Mesodermal cell (in vitro differentiated cells): ENCODE measurements at regions not wholly inside any gene's neighbourhood (a gene's known extent, or its start where the extent isn't known, plus 50 kb on each side); places are given as distances from the start of the nearest gene placed in this dataset.
"Not testable (repeated sequence)": the region's sequence is repeated elsewhere in the genome, so short reads cannot be mapped to it uniquely, and the experiment has no call there.

Experiments used
- H3K27ac ChIP-seq: 2 replicates; pipeline ENCODE4 v1.7.0; 2013; ENCODE audit warnings: mild to moderate bottlenecking, low read depth, low read length, moderate library complexity; ENCODE audit not compliant: severe bottlenecking
- H3K36me3 ChIP-seq: 2 replicates; pipeline ENCODE4 v1.7.1; 2013; ENCODE audit warnings: mild to moderate bottlenecking, low read length, moderate library complexity; ENCODE audit not compliant: control insufficient read depth, insufficient read depth
- H3K4me1 ChIP-seq: one replicate; pipeline ENCODE4 v1.7.1; 2013; ENCODE audit warnings: mild to moderate bottlenecking, low read length; ENCODE audit not compliant: insufficient read depth, control insufficient read depth, poor library complexity, severe bottlenecking
- H3K4me3 ChIP-seq: 2 replicates; pipeline ENCODE4 v1.7.0; 2013; ENCODE audit warnings: low read length, control low read depth, mild to moderate bottlenecking; ENCODE audit not compliant: insufficient read depth, poor library complexity, severe bottlenecking; ENCODE audit errors: extremely low read depth
- H3K9me3 ChIP-seq: 2 replicates; pipeline ENCODE4 v1.7.1; 2013; ENCODE audit warnings: mild to moderate bottlenecking, low read length, moderate library complexity; ENCODE audit not compliant: control insufficient read depth
- WGBS, 2 experiments: methylation state at CpG; one replicate each; pipeline ENCODE4 v1.1.5; 2013; ENCODE audit warnings: missing lambda C conversion rate in 2 of 2; ENCODE audit not compliant: insufficient coverage in 2 of 2; 5-methylcytosine and 5-hydroxymethylcytosine counted together

DNA sequence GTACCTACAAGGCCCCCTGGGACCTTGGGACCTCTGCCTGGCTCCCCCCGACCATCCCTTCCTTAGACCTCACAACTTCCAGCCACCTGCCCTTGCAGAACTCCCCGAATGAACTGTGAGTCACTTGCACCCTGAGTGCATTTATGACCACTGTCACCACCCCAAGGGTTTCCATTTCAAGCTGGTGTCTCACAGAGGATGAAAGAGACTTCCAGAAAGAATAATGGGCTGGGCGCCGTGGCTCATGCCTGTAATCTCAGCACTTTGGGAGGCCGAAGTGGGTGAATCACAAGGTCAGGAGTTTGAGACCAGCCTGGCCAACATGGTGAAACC lies 124.5 kb upstream of the CIBAR2 start:
- H3K27ac ChIP-seq: peak overlapping the region; percentile 92
- peaks cover 41% of the 10 kb centered on the region for H3K4me1 ChIP-seq

DNA sequence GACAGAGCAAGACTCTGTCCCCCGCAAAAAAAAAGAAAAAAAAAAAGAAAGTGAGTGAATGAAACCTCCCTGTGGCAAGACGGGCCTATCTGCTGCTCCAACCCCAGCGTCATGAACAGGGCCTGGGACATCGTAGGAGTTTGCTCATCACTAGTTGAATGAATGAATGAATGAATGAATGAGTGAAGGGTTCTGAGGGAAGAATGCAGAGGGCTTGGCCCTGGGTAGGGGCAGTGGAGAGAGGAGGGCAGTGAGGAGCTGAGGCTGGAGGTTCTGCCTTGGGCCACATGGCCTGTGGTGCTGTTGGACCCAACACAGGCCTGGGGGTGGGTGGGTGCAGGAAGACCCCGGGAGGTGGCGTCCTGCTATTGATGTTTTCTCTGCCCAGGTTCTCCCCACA lies 125.5 kb upstream of the CIBAR2 start:
- no peak overlapping the region for H3K4me3 ChIP-seq
- peaks cover 41% of the 10 kb centered on the region for H3K4me1 ChIP-seq
- WGBS, 2 experiments: 87 to 96% methylated on average over 5 to 6 of the region's 6 CpGs
- no peaks in the 10 kb centered on the region for H3K36me3 ChIP-seq
- peak overlapping the region; percentile 49 for H3K27ac ChIP-seq
- no peaks in the 10 kb centered on the region for H3K9me3 ChIP-seq

More for the DNA sequence above, 124.5 kb upstream of the CIBAR2 start:
- no peaks in the 10 kb centered on the region for H3K9me3 ChIP-seq
- no peak overlapping the region for H3K4me3 ChIP-seq
- 91 to 95% methylated on average over 5 of the region's 5 CpGs for WGBS, 2 experiments
- no peaks in the 10 kb centered on the region for H3K36me3 ChIP-seq

DNA sequence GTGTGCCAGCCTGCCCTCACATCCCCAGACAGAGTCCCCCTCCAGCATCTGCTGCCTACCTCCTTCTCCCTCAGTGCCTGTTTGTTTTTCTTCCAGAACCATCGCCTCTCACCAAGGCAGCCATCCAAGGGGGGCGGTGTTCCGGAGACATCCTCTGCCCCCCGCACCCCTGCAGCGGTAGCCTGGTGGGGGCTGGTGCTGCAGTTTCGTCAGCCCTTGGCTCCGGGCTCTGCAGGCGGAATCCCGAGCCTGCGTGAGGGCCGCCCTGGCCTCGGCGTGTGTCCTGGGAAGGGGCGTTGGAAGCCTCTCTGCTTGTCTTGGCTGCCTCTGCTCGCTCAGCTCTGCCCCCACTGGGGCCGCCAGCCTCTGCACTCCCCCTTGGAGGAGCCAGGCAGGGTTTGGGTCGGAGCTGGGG lies 126.0 kb upstream of the CIBAR2 start:
- peaks cover 41% of the 10 kb centered on the region for H3K4me1 ChIP-seq
- peak overlapping the region; percentile 49 for H3K27ac ChIP-seq
- H3K4me3 ChIP-seq: no peak overlapping the region
- H3K36me3 ChIP-seq: no peaks in the 10 kb centered on the region
- H3K9me3 ChIP-seq: no peaks in the 10 kb centered on the region
- WGBS, 2 experiments: 30 to 32% methylated on average over 15 to 16 of the region's 17 CpGs

DNA sequence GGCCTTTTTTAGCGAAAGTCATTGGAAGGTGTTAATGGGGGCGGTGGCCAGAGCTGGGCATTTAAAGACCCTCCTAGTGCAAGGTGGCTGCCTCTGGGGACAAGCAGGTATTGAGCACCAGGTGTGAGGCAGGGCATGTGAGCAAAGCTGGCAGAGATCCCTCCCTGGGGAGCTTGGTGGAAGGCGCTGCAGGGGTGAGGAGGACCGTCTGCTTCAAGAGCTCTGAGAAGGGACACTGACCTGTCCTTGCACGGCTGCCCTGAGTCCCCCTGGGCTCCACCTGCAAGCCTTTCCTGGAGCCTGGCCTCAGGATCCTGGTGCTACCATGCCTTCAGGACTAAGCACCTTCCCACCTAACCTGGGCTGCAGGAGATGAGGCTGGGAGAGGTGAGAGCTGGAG lies 127.0 kb upstream of the CIBAR2 start:
- Histone ChIP-seq H3K36me3 (no peaks in the 10 kb centered on the region), H3K4me1 (peaks cover 37% of the 10 kb centered on the region), H3K9me3 (no peaks in the 10 kb centered on the region), H3K27ac (no peak overlapping the region), H3K4me3 (no peak overlapping the region)
- WGBS, 2 experiments: 89 to 100% methylated on average over 3 to 4 of the region's 5 CpGs

DNA sequence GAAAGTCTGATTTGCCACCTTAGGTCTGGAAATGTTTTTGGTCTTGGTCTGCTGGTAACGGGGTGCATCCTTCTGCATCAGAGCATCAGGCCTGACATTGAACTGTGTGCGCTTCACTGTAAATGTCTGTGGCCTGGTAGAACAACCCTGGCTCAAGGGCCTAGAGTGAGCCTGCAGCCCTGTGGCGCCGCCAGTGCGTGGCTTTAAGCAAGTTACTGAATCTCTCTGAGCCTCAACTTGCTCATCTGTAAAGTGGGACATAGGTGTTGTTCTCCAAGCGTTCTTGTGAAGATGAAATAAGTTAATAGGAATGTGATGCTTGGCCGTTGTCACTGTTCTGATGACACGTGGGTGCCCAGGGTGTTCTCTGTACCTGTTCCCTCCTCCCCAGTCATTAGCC lies 127.6 kb upstream of the CIBAR2 start:
- H3K36me3 ChIP-seq: no peaks in the 10 kb centered on the region

GRCh38 chr16:85240982-85241924 lies 129.0 kb upstream of the CIBAR2 start:
- Histone ChIP-seq H3K27ac (no peak overlapping the region), H3K36me3 (no peaks in the 10 kb centered on the region), H3K4me3 (no peak overlapping the region), H3K9me3 (no peaks in the 10 kb centered on the region), H3K4me1 (peaks cover 35% of the 10 kb centered on the region)
- 82 to 83% methylated on average over 15 to 17 of the region's 18 CpGs for WGBS, 2 experiments

More for the DNA sequence above, 127.6 kb upstream of the CIBAR2 start:
- Histone ChIP-seq H3K27ac (no peak overlapping the region), H3K4me1 (peaks cover 34% of the 10 kb centered on the region), H3K4me3 (no peak overlapping the region), H3K9me3 (no peaks in the 10 kb centered on the region)
- WGBS, 2 experiments: 94 to 99% methylated on average over 4 to 7 of the region's 8 CpGs

- Histone ChIP-seq H3K4me1 (peaks cover 34% of the 10 kb centered on the region), H3K4me3 (no peak overlapping the region), H3K36me3 (no peaks in the 10 kb centered on the region), H3K27ac (no peak overlapping the region), H3K9me3 (no peaks in the 10 kb centered on the region)
- WGBS, 2 experiments: 77 to 80% methylated on average over 10 of the region's 10 CpGs
These were observed 129.9 kb upstream of the CIBAR2 start for GRCh38 chr16:85242140-85242539.

GRCh38 chr16:85243308-85243707 lies 131.0 kb upstream of the CIBAR2 start:
- H3K27ac ChIP-seq: no peak overlapping the region
- WGBS, 2 experiments: 89% methylated on average over 12 of the region's 12 CpGs
- no peak overlapping the region for H3K4me3 ChIP-seq
- H3K4me1 ChIP-seq: peaks cover 26% of the 10 kb centered on the region
- no peaks in the 10 kb centered on the region for H3K36me3 ChIP-seq
- H3K9me3 ChIP-seq: no peaks in the 10 kb centered on the region

DNA sequence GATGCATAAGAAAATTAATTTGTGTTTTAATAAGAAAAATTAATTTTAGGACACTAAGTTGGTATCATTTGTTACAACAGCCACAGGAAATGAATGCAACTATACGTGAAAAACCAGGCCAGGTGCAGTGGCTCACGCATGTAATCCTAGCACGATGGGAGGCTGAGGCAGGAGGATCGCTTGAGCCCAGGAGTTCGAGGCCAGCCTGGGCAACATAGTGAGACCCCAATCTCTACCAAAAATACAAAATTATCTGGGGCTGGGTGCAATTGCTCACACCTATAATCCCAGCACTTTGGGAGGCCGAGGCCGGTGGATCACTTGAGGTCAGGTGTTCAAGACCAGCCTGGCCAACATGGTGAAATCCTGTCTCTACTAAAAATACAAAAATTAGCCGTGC lies 132.2 kb upstream of the CIBAR2 start:
- H3K4me1 ChIP-seq: peaks cover 20% of the 10 kb centered on the region
- WGBS, 2 experiments: 92 to 94% methylated on average over 7 to 8 of the region's 8 CpGs
- not testable (repeated sequence) for H3K36me3 ChIP-seq, H3K4me3 ChIP-seq, H3K27ac ChIP-seq, H3K9me3 ChIP-seq

- peaks cover 16% of the 10 kb centered on the region for H3K4me1 ChIP-seq
- H3K4me3 ChIP-seq: no peak overlapping the region
- no peaks in the 10 kb centered on the region for H3K36me3 ChIP-seq
- no peak overlapping the region for H3K27ac ChIP-seq
- 37 to 46% methylated on average over 16 to 18 of the region's 24 CpGs for WGBS, 2 experiments
- no peaks in the 10 kb centered on the region for H3K9me3 ChIP-seq
These were observed 133.3 kb upstream of the CIBAR2 start for GRCh38 chr16:85245307-85246172.
